ENCODE measurements at regions not wholly inside any gene's neighbourhood (a gene's known extent, or its start where the extent isn't known, plus 50 kb on each side); places are given as distances from the start of the nearest gene placed in this dataset.

GRCh38 chr1:38456531-38456876 lies 403.1 kb downstream of the RRAGC start:
- dilution Hi-C loops (cut with MboI; ENCODE audit: extremely low pct_ligation_motif_present, low sequenced_read_pairs) (no loop called here), intact Hi-C loops (cut with micrococcal nuclease) (no loop called here)
- Histone ChIP-seq H2AFZ (ENCODE audit: low read depth, low read length) (no peak overlapping the region), H3K9ac (replicated peaks; ENCODE audit: extremely low read depth, insufficient read depth, low read length) (no peak overlapping the region), H3K79me2 (ENCODE audit: control insufficient read depth, insufficient read depth, low read length) (no peaks in the 10 kb centered on the region), H4K20me1 (replicated peaks; ENCODE audit: control insufficient read depth, extremely low read depth, insufficient read depth, low read length) (no peaks in the 10 kb centered on the region), H3K27me3 (ENCODE audit: control insufficient read depth in 2 of 2, insufficient read depth in 2 of 2, low read length in 2 of 2) (no peaks in the 10 kb centered on the region), H3K27ac (ENCODE audit: insufficient read depth, low read depth, low read length) (no peak overlapping the region), H3K9me1 (replicated peaks; ENCODE audit: control insufficient read depth, extremely low read depth, insufficient read depth, low read length) (no peaks in the 10 kb centered on the region), H3K4me2 (ENCODE audit: insufficient read depth, low read length) (no peak overlapping the region), H3K4me3 (replicated peaks in 1 of 3; ENCODE audit: insufficient read depth in 1 of 3, low read depth in 1 of 3, low read length in 3 of 3) (no peak overlapping the region), H3K4me1 (ENCODE audit: control insufficient read depth, extremely low read depth, insufficient read depth, low read length) (peaks cover 8% of the 10 kb centered on the region), H3K9me3 (replicated peaks; ENCODE audit: control insufficient read depth, insufficient read depth, low read length) (no peaks in the 10 kb centered on the region), H3K36me3 (ENCODE audit: control insufficient read depth in 2 of 2, extremely low read depth in 1 of 2, insufficient read depth in 2 of 2, low read length in 2 of 2) (no peaks in the 10 kb centered on the region)
- no TSS peak for BruUV-seq (replicated peaks)
- ChIA-PET POLR2A (interaction anchor here (1.1 kb wide), 1 partner anchor 26 kb away, joined by 3 read pairs; no protein-coding TSS in a partner anchor), CTCF (no interaction called here)
- DNase-seq (ENCODE audit: low read depth, low spot score): no peak
- TF ChIP-seq POLR2A (IDR thresholded peaks at IDR 0.05; ENCODE audit: low read depth, low read length) (no peak), EZH2 (IDR thresholded peaks at IDR 0.05; ENCODE audit: borderline replicate concordance, low read depth, low read length, severe bottlenecking) (no peak), POLR2AphosphoS5 (IDR thresholded peaks at IDR 0.05; ENCODE audit: insufficient read depth, low read depth, low read length) (no peak), JUN (IDR thresholded peaks at IDR 0.05; ENCODE audit: borderline replicate concordance, insufficient read depth, insufficient read length, low read depth) (no peak), GATA2 (IDR thresholded peaks at IDR 0.05; ENCODE audit: insufficient read depth, insufficient read length, low read depth, low read length) (no peak), FOS (IDR thresholded peaks at IDR 0.05; ENCODE audit: borderline replicate concordance, insufficient read depth, low read length) (no peak), CTCF (IDR thresholded peaks at IDR 0.05; ENCODE audit: extremely low read depth in 1 of 2, insufficient read depth in 1 of 2, low read depth in 1 of 2, low read length in 2 of 2) (no peak)
- no peak for FAIRE-seq
